Lower leg skin (tissue), 3 donors: ENCODE measurements at regions not wholly inside any gene's neighbourhood (a gene's known extent, or its start where the extent isn't known, plus 50 kb on each side); places are given as distances from the start of the nearest gene placed in this dataset.

Experiments used
- POLR2A ChIP-seq, 2 donors: fragments of 450-650 bp; IDR thresholded peaks; one replicate each; pipeline ENCODE4 v1.6.1; 2016 to 2017; ENCODE audit warnings: antibody characterized with exemption in 2 of 2, mild to moderate bottlenecking in 1 of 2, moderate library complexity in 1 of 2
- TF ChIP-seq, protein P1 (sequence below), 3 donors: fragments of 450-650 bp; IDR thresholded peaks; one replicate each; pipeline ENCODE4 v1.5.1; 2016; ENCODE audit warnings: antibody characterized with exemption in 3 of 3, mild to moderate bottlenecking in 3 of 3, moderate library complexity in 2 of 3

DNA sequence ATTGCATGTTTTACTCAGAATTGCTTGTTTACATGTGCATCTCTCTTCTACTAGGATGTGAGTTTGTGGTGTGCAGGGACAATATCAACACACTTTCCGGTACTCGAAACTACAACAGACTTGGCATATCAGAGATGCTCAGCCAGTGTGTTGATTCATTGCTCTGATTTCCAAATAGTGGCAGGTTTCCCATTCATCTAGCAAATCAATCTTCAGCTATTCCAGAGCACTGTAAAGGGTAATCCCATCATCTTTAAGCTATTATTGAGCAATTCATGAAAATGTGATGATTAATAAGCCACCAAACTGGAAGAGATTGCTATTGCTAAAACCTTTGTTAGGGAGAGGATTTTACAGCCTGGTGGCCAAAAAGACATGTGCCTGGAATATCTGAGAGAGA is 574.2 kb upstream of the CPEB2 start:
- TF ChIP-seq, protein P1, sequence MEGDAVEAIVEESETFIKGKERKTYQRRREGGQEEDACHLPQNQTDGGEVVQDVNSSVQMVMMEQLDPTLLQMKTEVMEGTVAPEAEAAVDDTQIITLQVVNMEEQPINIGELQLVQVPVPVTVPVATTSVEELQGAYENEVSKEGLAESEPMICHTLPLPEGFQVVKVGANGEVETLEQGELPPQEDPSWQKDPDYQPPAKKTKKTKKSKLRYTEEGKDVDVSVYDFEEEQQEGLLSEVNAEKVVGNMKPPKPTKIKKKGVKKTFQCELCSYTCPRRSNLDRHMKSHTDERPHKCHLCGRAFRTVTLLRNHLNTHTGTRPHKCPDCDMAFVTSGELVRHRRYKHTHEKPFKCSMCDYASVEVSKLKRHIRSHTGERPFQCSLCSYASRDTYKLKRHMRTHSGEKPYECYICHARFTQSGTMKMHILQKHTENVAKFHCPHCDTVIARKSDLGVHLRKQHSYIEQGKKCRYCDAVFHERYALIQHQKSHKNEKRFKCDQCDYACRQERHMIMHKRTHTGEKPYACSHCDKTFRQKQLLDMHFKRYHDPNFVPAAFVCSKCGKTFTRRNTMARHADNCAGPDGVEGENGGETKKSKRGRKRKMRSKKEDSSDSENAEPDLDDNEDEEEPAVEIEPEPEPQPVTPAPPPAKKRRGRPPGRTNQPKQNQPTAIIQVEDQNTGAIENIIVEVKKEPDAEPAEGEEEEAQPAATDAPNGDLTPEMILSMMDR (IDR thresholded peaks at IDR 0.05), result no peak
- no peak for TF ChIP-seq POLR2A (IDR thresholded peaks at IDR 0.05)
